ENCODE measurements at regions not wholly inside any gene's neighbourhood (a gene's known extent, or its start where the extent isn't known, plus 50 kb on each side); places are given as distances from the start of the nearest gene placed in this dataset.

DNA sequence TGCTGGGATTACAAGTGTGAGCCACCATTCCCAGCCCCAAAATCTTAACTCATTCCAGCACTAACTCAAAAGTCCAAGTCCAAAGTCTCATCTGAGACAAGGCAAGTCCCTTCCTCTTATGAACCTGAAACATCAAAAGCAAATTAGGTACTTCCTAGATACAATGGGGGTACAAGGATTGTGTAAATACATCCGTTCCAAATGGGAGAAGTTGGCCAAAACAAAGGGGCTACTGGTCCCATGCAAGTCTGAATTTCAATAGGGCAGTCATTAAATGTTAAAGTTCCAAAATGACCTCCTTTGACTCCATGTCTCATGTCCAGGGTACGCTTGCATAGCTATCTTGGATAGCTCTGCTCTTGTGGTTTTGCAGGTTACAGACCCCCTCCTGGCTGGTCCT is 94.7 kb upstream of the PPM1H start:
- TF ChIP-seq POLR2AphosphoS5 (IDR thresholded peaks at IDR 0.05) (no peak), POLR2A (IDR thresholded peaks at IDR 0.05) (no peak), EP300 (IDR thresholded peaks at IDR 0.05) (no peak)
- TF ChIP-seq, protein P1, sequence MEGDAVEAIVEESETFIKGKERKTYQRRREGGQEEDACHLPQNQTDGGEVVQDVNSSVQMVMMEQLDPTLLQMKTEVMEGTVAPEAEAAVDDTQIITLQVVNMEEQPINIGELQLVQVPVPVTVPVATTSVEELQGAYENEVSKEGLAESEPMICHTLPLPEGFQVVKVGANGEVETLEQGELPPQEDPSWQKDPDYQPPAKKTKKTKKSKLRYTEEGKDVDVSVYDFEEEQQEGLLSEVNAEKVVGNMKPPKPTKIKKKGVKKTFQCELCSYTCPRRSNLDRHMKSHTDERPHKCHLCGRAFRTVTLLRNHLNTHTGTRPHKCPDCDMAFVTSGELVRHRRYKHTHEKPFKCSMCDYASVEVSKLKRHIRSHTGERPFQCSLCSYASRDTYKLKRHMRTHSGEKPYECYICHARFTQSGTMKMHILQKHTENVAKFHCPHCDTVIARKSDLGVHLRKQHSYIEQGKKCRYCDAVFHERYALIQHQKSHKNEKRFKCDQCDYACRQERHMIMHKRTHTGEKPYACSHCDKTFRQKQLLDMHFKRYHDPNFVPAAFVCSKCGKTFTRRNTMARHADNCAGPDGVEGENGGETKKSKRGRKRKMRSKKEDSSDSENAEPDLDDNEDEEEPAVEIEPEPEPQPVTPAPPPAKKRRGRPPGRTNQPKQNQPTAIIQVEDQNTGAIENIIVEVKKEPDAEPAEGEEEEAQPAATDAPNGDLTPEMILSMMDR (IDR thresholded peaks at IDR 0.05) = no peak
- DNase-seq (no peak), ATAC-seq (ENCODE audit: low FRiP score in 2 of 2) (no peak)
- no peak overlapping the region for H3K4me3 ChIP-seq
- no peaks in the 10 kb centered on the region for H3K4me1 ChIP-seq
- H3K27me3 ChIP-seq = no peaks in the 10 kb centered on the region
- H3K9me3 ChIP-seq = no peaks in the 10 kb centered on the region
- no peaks in the 10 kb centered on the region for H3K36me3 ChIP-seq
- 84 to 85% methylated on average over 2 of the region's 2 CpGs for WGBS, 2 donors
- no peak overlapping the region for H3K27ac ChIP-seq

DNA sequence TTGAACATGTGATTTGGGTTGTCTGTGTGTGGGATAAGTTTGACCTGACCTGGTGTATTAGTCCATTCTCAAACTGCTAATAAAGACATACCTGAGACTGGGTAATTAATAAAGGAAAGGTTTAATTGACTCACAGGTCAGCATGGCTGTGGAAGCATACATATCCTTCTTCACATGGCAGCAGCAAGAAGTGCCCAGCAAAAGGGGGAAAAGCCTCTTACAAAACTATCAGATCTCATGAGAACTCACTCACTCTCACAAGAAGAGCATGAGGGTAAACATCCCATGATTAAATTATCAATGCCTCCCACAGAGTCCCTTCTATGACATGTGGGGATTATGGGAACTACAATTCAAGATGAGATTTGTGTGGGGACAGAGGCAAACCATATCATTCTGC is 94.0 kb upstream of the PPM1H start:
- no peaks in the 10 kb centered on the region for H3K4me1 ChIP-seq
- TF ChIP-seq POLR2A (IDR thresholded peaks at IDR 0.05) (no peak), EP300 (IDR thresholded peaks at IDR 0.05) (no peak), POLR2AphosphoS5 (IDR thresholded peaks at IDR 0.05) (no peak)
- TF ChIP-seq, protein P1 (IDR thresholded peaks at IDR 0.05) = no peak
- H3K9me3 ChIP-seq = no peaks in the 10 kb centered on the region
- no peak for DNase-seq
- H3K27ac ChIP-seq = no peak overlapping the region
- no peak overlapping the region for H3K4me3 ChIP-seq
- no peak for ATAC-seq (ENCODE audit: low FRiP score in 2 of 2)
- H3K36me3 ChIP-seq = no peaks in the 10 kb centered on the region
- no peaks in the 10 kb centered on the region for H3K27me3 ChIP-seq

DNA sequence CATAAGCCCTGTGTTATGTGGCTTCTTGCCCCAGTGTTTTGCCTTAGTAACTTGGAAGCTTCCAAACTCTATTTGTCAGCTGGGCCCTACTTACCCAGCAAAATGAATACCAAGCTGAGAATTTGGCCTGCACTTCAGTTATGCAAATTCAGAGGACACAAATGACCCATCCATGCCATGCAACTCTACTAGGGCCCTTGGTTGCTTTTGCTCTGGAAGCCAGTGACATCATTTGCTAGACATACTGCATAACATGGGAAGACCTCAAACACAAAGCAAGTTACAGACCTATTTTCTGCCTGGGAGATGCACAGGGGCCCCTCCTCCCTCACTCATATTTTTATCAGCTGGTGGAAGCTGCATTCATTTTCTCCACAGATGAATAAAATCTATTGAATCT is 90.2 kb upstream of the PPM1H start:
- Histone ChIP-seq H3K27ac (no peak overlapping the region), H3K36me3 (no peaks in the 10 kb centered on the region), H3K4me3 (no peak overlapping the region), H3K4me1 (no peaks in the 10 kb centered on the region), H3K27me3 (no peaks in the 10 kb centered on the region), H3K9me3 (no peaks in the 10 kb centered on the region)
- ATAC-seq (ENCODE audit: low FRiP score in 2 of 2) (no peak), DNase-seq (no peak)
- TF ChIP-seq, protein P1 (IDR thresholded peaks at IDR 0.05) = no peak
- TF ChIP-seq POLR2AphosphoS5 (IDR thresholded peaks at IDR 0.05) = no peak
- TF ChIP-seq POLR2A (IDR thresholded peaks at IDR 0.05) = no peak
- TF ChIP-seq EP300 (IDR thresholded peaks at IDR 0.05) = no peak

DNA sequence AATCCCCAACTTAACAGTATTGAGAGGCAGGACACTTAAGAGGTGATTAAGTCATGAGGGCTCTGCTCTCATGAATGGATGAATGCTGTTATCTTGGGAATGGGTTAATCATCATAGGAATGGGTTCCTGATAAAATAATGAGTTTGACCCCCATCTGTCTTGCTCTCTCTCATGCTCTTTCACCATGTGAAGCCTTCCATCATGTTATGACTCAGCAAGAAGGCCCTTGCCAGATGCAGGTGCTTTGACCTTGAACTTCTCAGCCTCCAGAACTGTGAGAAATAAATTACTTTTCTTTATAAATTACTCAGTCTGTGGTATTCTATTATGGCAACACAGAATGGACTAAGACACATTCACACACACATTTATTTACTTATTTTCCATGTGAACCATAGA is 89.0 kb upstream of the PPM1H start:
- Histone ChIP-seq H3K9me3 (no peaks in the 10 kb centered on the region), H3K27me3 (no peaks in the 10 kb centered on the region), H3K4me1 (no peaks in the 10 kb centered on the region), H3K27ac (no peak overlapping the region), H3K4me3 (no peak overlapping the region), H3K36me3 (no peaks in the 10 kb centered on the region)
- TF ChIP-seq EP300 (IDR thresholded peaks at IDR 0.05) (no peak), POLR2A (IDR thresholded peaks at IDR 0.05) (no peak), POLR2AphosphoS5 (IDR thresholded peaks at IDR 0.05) (no peak)
- TF ChIP-seq, protein P1 (IDR thresholded peaks at IDR 0.05) = no peak
- ATAC-seq (ENCODE audit: low FRiP score in 2 of 2) (no peak), DNase-seq (no peak)

DNA sequence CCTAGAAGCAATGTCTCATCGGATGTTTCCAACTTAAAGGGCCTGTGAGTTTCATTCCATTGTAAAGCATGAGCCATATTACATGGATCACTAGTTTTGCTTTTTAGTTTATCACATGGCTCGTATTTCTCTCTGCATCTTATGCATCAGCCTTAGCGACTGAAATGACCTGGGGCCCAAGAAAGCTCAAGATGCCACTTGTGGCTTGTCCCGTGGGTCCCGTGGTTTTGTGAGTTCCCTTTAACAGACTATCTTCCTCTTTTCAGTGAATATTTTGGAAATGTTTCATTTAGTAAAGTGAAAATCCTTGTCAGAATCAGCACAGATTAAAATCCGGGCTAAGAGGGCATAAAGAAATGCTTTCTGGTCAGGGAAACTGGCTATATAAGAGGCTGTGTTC is 86.2 kb upstream of the PPM1H start:
- 62 to 83% methylated on average over 6 of the region's 6 CpGs for WGBS, 2 donors

More for the DNA sequence above, 86.2 kb upstream of the PPM1H start:
- H3K9me3 ChIP-seq = no peaks in the 10 kb centered on the region
- H3K4me1 ChIP-seq = no peaks in the 10 kb centered on the region
- H3K36me3 ChIP-seq = no peaks in the 10 kb centered on the region
- H3K27me3 ChIP-seq = no peaks in the 10 kb centered on the region
- ATAC-seq (ENCODE audit: low FRiP score in 2 of 2) (no peak), DNase-seq (no peak)
- TF ChIP-seq EP300 (IDR thresholded peaks at IDR 0.05) (no peak), POLR2AphosphoS5 (IDR thresholded peaks at IDR 0.05) (no peak), POLR2A (IDR thresholded peaks at IDR 0.05) (no peak)
- TF ChIP-seq, protein P1 (IDR thresholded peaks at IDR 0.05) = no peak
- no peak overlapping the region for H3K27ac ChIP-seq
- no peak overlapping the region for H3K4me3 ChIP-seq

All from upper lobe of left lung (tissue), 6 donors.